B cell (primary cell): ENCODE measurements at regions not wholly inside any gene's neighbourhood (a gene's known extent, or its start where the extent isn't known, plus 50 kb on each side); places are given as distances from the start of the nearest gene placed in this dataset.

Source experiments
- EZH2 ChIP-seq: IDR thresholded peaks from 2 replicates; pipeline ENCODE4 v1.6.1; 2012; ENCODE audit warnings: borderline replicate concordance, low read depth, mild to moderate bottlenecking, moderate library complexity, low read length; ENCODE audit not compliant: insufficient read depth, poor library complexity, severe bottlenecking
- TF ChIP-seq, protein P1 (sequence below): fragments of 200-600 bp; IDR thresholded peaks from one replicate; pipeline ENCODE4 v1.8.0; 2022; ENCODE audit warnings: antibody characterized with exemption, mild to moderate bottlenecking

DNA sequence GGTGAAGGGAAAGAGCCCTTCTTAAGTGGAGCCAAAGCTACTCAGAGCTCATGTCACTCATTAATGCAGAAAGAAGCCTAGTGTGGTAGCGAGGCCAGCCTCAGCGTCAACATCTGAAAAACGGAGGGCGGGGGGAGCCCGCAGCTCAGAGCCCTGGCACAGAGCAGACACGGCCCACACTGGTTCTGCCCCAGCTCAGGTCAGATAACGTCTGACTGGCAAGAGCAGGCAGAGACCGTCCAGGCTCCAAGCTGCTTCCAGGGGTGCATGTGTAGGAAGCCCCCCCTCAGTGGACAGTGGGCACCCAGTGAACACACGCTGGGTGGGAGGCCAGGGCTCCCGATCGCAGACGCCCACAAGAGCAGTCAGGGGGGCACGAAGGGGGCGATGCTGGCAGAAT lies 100.8 kb downstream of the SHANK2 start:
- TF ChIP-seq EZH2 = no peak
- TF ChIP-seq, protein P1, sequence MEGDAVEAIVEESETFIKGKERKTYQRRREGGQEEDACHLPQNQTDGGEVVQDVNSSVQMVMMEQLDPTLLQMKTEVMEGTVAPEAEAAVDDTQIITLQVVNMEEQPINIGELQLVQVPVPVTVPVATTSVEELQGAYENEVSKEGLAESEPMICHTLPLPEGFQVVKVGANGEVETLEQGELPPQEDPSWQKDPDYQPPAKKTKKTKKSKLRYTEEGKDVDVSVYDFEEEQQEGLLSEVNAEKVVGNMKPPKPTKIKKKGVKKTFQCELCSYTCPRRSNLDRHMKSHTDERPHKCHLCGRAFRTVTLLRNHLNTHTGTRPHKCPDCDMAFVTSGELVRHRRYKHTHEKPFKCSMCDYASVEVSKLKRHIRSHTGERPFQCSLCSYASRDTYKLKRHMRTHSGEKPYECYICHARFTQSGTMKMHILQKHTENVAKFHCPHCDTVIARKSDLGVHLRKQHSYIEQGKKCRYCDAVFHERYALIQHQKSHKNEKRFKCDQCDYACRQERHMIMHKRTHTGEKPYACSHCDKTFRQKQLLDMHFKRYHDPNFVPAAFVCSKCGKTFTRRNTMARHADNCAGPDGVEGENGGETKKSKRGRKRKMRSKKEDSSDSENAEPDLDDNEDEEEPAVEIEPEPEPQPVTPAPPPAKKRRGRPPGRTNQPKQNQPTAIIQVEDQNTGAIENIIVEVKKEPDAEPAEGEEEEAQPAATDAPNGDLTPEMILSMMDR = no peak
